Tibial nerve (tissue), 4 donors: ENCODE measurements at regions not wholly inside any gene's neighbourhood (a gene's known extent, or its start where the extent isn't known, plus 50 kb on each side); places are given as distances from the start of the nearest gene placed in this dataset.

Source experiments
- DNase-seq, 2 donors: peaks; one replicate each; pipeline ENCODE4 v3.0.0-alpha.2; 2019; ENCODE audit warnings: low spot score in 2 of 2
- H3K27ac ChIP-seq, 4 donors: fragments of 200-600 bp; sonication (generic) in 3 of 4; one replicate each; pipeline ENCODE4 v1.5.1; 2017 to 2019; ENCODE audit warnings: mild to moderate bottlenecking in 1 of 4
- H3K27me3 ChIP-seq, 2 donors: fragments of 200-600 bp; sonication (generic) in 1 of 2; one replicate each; pipeline versions ENCODE4 v1.5.1 to v1.6.0; 2017 to 2019
- H3K36me3 ChIP-seq, 3 donors: fragments of 200-600 bp; sonication (generic); one replicate each; pipeline ENCODE4 v1.5.1; 2018 to 2019
- H3K4me1 ChIP-seq, 4 donors: fragments of 200-600 bp; sonication (generic) in 3 of 4; one replicate each; pipeline ENCODE4 v1.5.1; 2017 to 2019
- H3K4me3 ChIP-seq, 4 donors: fragments of 200-600 bp; sonication (generic) in 3 of 4; one replicate each; pipeline ENCODE4 v1.5.1; 2017 to 2019; ENCODE audit warnings: mild to moderate bottlenecking in 1 of 4, moderate library complexity in 1 of 4
- H3K9me3 ChIP-seq, 4 donors: fragments of 200-600 bp; sonication (generic) in 3 of 4; one replicate each; pipeline ENCODE4 v1.5.1; 2017 to 2019
- EP300 ChIP-seq, 2 donors: sonication (generic); formaldehyde crosslinking; IDR thresholded peaks; one replicate each; pipeline ENCODE4 v1.6.1; 2017; ENCODE audit warnings: antibody characterized with exemption in 2 of 2, mild to moderate bottlenecking in 1 of 2
- POLR2A ChIP-seq, 2 donors: fragments of 450-650 bp; IDR thresholded peaks; one replicate each; pipeline ENCODE4 v1.6.1; 2017; ENCODE audit warnings: antibody characterized with exemption in 2 of 2, mild to moderate bottlenecking in 2 of 2, moderate library complexity in 2 of 2
- WGBS, 2 donors: methylation state at CpG; one replicate each; pipeline ENCODE4 v1.1.5; 2018; 5-methylcytosine and 5-hydroxymethylcytosine counted together
- TF ChIP-seq, protein P1 (sequence below), 5 experiments: fragments of 200-600 bp in 3 of 5; fragments of 450-650 bp in 2 of 5; sonication (generic) in 3 of 5; IDR thresholded peaks; one replicate each; pipeline ENCODE4 v1.5.1; 2016 to 2019; ENCODE audit warnings: antibody characterized with exemption in 5 of 5, mild to moderate bottlenecking in 3 of 5, moderate library complexity in 2 of 5

DNA sequence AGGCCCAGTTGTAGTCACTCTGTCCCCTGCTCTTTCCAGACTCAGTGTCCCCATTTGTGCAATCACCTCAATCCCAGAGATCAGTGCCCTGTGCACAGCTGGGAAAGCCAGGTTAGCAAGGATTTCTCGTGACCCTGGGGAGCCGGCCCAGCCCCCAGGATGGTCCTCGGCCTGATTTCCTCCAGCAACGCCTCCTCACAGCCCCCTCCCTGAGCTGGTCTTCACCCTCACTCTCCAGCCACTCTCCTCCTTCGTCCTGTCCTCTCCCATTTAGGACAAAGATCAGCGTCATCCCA lies 194.8 kb upstream of the C14orf180 start:
- Histone ChIP-seq H3K27ac (no peak overlapping the region), H3K9me3 (peaks cover 0 to 21% (median 0%) of the 10 kb centered on the region in 4 donors), H3K4me1 (peaks cover 0 to 6% (median 0%) of the 10 kb centered on the region in 4 donors), H3K27me3 (no peaks in the 10 kb centered on the region), H3K36me3 (no peaks in the 10 kb centered on the region), H3K4me3 (no peak overlapping the region)
- no peak for DNase-seq
- TF ChIP-seq, protein P1, sequence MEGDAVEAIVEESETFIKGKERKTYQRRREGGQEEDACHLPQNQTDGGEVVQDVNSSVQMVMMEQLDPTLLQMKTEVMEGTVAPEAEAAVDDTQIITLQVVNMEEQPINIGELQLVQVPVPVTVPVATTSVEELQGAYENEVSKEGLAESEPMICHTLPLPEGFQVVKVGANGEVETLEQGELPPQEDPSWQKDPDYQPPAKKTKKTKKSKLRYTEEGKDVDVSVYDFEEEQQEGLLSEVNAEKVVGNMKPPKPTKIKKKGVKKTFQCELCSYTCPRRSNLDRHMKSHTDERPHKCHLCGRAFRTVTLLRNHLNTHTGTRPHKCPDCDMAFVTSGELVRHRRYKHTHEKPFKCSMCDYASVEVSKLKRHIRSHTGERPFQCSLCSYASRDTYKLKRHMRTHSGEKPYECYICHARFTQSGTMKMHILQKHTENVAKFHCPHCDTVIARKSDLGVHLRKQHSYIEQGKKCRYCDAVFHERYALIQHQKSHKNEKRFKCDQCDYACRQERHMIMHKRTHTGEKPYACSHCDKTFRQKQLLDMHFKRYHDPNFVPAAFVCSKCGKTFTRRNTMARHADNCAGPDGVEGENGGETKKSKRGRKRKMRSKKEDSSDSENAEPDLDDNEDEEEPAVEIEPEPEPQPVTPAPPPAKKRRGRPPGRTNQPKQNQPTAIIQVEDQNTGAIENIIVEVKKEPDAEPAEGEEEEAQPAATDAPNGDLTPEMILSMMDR (IDR thresholded peaks at IDR 0.05) = no peak
- TF ChIP-seq POLR2A (IDR thresholded peaks at IDR 0.05) = no peak
- WGBS, 2 donors = 79 to 91% methylated on average over 6 of the region's 6 CpGs

DNA sequence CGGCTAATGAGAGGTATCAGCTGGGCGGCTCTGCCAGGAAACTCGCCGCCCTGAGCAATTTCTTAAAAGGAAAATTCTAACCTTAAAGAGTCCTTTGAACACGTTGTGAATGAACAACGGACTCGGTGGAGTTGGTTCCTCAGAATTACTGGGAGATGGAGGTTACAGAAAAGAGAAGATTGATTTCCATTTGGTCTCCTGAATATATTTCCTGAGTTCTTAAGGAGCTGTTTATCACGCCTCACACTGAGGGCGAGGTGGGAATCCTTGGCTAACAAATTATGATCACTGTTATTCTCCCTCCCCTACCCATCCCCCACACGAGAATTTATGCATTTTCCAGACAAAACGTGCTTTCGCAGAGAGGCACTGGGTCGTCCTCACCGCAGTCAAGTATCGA lies 194.5 kb upstream of the C14orf180 start:
- H3K27me3 ChIP-seq = no peaks in the 10 kb centered on the region
- DNase-seq = no peak

GRCh38 chr14:104385531-104386101 lies 193.9 kb upstream of the C14orf180 start:
- no peaks in the 10 kb centered on the region for H3K27me3 ChIP-seq
- 70 to 76% methylated on average over 20 of the region's 20 CpGs for WGBS, 2 donors
- peak in 1 of 2 donors; percentile 7 for DNase-seq

More for the DNA sequence above, 194.5 kb upstream of the C14orf180 start:
- no peaks in the 10 kb centered on the region for H3K36me3 ChIP-seq
- H3K9me3 ChIP-seq = peaks cover 0 to 18% (median 0%) of the 10 kb centered on the region in 4 donors
- no peak overlapping the region for H3K27ac ChIP-seq
- 74 to 75% methylated on average over 15 of the region's 15 CpGs for WGBS, 2 donors
- TF ChIP-seq, protein P1 (IDR thresholded peaks at IDR 0.05) = no peak
- TF ChIP-seq EP300 (IDR thresholded peaks at IDR 0.05) (no peak), POLR2A (IDR thresholded peaks at IDR 0.05) (no peak)
- peaks cover 0 to 6% (median 0%) of the 10 kb centered on the region in 4 donors for H3K4me1 ChIP-seq
- H3K4me3 ChIP-seq = no peak overlapping the region

GRCh38 chr14:104386151-104386841 lies 193.3 kb upstream of the C14orf180 start:
- DNase-seq = no peak
- peaks cover 0 to 6% (median 0%) of the 10 kb centered on the region in 4 donors for H3K9me3 ChIP-seq
- no peaks in the 10 kb centered on the region for H3K27me3 ChIP-seq
- 86 to 87% methylated on average over 24 to 26 of the region's 26 CpGs for WGBS, 2 donors
- no peaks in the 10 kb centered on the region for H3K36me3 ChIP-seq
- H3K27ac ChIP-seq = no peak overlapping the region
- TF ChIP-seq EP300 (IDR thresholded peaks at IDR 0.05) = no peak
- TF ChIP-seq POLR2A (IDR thresholded peaks at IDR 0.05) = no peak
- TF ChIP-seq, protein P1 (IDR thresholded peaks at IDR 0.05) = no peak
- H3K4me1 ChIP-seq = peaks cover 0 to 6% (median 0%) of the 10 kb centered on the region in 4 donors
- no peak overlapping the region for H3K4me3 ChIP-seq

More at GRCh38 chr14:104385531-104386101, 193.9 kb upstream of the C14orf180 start:
- Histone ChIP-seq H3K27ac (no peak overlapping the region), H3K4me1 (peaks cover 0 to 6% (median 0%) of the 10 kb centered on the region in 4 donors), H3K36me3 (no peaks in the 10 kb centered on the region), H3K9me3 (peaks cover 0 to 13% (median 0%) of the 10 kb centered on the region in 4 donors), H3K4me3 (no peak overlapping the region)
- TF ChIP-seq EP300 (IDR thresholded peaks at IDR 0.05) (no peak), POLR2A (IDR thresholded peaks at IDR 0.05) (no peak)
- TF ChIP-seq, protein P1 (IDR thresholded peaks at IDR 0.05) = no peak
